HG03565 (cell line): ENCODE measurements at regions not wholly inside any gene's neighbourhood (a gene's known extent, or its start where the extent isn't known, plus 50 kb on each side); places are given as distances from the start of the nearest gene placed in this dataset.

Experiments used
- ATAC-seq: cut with Tn5 transposase; IDR thresholded peaks from one replicate; pipeline ENCODE4 v1.9.1; 2021; ENCODE audit warnings: mild to moderate bottlenecking, moderate library complexity; ENCODE audit not compliant: unreplicated experiment

DNA sequence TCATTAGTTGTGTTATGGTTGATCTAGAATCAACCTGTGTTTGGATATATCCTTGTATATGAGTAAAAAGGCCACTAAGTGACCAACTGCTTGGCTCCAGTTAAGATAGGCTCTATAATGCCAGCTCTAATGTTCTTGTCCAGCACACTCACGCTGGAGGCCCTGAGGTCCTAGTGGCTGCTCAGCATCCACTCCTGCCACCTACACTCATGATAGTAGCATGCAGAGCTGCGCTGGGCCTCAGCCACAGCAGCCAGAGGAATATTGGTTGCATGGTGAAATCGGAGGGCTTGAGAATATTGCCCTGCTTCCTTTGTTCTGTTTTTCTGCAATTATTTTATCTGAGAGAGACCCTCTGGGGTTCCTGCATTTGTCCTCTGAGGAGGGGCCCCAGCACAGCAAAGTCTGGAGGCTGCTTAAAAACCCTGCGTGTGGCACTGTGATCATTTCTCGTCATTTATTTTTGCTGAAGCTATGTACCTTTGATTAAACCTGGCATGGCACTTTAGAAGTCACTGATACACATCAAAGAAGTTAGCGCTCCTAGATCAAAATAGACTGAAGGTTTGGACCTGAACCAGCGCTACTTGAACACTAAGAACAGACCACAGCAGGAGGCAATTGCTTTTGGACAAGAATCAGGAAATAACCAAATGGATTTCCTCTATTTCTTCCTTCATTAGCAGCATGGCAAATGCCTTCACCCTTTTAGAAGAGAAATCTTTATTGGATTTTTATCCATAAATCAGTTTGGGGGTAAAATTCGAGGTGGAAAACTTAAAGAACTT lies 398.4 kb upstream of the ID4 start:
- no peak for ATAC-seq

DNA sequence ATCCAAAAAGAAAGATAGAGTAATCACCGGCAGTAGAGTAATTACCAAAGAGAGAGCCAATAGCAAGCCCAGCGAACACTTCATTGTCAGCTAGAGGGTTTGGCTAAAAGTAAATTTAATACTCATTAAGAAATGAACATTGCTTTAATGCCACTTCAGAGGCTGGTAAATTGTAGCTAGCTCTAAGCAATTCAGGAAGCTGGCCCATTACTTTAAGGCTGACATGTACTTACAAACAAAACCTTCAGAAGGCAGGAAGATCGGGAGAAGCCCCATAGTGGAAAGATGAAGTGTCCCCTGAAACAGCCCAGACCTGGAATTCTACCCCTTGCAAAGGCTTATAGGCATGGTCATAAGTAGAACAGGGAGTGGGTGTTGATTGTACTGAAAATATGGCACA lies 396.6 kb upstream of the ID4 start:
- no peak for ATAC-seq

DNA sequence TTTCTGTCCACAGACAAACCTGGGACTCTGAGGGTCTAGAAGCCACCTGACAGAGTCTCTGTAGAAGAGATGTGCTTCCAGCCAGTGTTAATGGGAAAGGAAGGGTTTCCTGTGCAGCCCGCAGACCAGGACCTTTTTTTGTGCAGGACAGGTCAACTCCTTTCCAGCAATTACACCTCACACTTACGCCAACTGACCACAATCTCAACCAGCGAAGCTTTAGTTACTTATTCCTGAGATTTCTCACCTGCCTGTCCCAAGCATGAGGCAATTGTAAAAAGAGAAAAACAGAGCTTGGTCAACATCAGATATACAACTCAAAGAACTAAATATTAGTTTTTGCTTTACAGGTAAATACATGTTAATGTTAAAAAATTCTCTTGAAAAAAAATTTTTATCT lies 393.8 kb upstream of the ID4 start:
- no peak for ATAC-seq

DNA sequence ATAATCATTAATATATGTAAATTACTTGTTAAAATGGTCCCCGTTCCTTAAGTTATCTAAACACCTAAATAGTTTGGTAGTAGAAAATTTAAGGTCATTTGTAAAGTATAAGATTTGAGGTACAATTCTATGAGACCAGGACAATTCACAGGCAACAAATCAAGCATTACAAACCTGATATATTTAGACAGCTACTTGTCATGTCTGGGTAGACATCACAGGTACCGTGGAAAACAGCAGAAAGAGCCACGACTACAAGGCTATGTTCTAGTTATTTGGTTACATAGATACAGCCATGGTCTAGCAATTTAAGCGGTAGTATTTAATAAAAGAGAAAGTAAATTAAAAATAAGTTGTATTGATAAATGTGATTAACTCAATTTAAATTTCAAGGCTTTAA lies 393.1 kb upstream of the ID4 start:
- no peak for ATAC-seq

DNA sequence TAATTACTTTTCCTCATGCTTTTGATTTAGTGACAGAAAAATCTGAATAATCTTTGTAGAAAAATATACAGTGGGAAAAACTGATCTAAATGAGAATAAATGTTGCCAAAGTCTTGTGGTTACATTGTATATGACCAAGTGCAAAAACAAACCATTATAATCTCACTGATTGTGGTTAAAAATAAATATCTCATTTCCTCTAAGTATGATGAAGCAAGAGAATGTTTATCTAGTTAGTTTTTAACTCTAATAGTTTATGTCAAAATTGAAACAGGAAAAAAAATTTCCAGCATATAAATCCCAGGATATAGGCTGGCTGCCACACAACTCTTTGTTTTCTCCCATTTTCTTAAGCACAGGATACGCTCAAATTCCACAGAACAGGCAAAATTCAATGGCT lies 392.7 kb upstream of the ID4 start:
- ATAC-seq = no peak

DNA sequence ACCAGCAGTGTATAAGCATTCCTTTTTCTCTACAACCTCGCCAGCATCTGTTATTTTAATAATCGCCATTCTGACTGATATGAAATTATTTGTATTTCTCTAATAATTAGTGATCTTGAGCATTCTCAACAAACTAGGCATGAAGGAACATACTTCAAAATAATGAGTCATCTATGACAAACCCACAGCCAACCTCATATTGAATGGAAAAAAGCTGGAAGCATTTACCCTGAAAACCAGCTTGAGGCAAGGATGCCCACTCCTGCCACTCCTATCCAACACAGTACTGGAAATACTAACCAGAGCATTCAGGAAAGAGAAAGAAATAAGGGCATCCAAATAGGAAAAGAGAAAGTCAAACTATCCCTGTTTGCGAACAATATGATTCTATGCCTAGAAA lies 390.6 kb upstream of the ID4 start:
- ATAC-seq = no peak

DNA sequence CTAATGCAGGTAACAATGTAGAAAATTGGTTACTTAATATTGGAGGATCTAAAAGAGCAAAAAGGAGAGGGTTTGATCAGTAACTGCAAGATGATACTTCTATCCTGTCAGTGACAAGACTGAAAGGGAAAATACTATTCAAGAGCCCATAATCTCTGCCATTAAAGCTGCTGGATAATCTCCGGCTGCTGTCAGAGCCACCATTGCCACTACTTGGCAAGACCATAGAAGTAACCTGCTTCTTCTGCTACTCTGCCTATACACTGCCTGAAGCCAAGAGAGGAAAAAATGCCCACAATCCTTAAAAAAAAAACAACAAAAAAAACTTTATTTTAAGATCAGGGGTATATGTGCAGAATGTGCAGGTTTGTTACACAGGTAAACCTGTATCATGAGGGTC lies 386.5 kb upstream of the ID4 start:
- ATAC-seq = no peak

DNA sequence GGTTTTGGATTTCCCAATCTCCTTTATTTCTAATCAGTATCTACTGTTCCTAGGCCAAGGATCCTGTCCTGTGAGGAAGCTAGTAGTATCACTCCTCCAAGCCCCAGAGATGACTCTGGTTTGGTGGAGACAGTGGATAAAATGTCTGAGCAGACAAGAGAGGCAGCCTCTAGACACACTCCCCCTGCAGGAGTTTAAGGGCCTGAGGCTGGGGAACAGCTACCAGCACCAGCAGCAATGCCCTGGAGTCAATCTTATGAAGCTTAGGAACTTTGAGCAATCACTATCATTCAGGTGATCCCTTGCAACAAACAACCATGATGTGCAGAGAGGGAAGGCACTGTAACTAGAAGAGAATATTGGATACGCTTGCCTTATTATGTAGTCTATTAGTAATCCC lies 384.7 kb upstream of the ID4 start:
- no peak for ATAC-seq

DNA sequence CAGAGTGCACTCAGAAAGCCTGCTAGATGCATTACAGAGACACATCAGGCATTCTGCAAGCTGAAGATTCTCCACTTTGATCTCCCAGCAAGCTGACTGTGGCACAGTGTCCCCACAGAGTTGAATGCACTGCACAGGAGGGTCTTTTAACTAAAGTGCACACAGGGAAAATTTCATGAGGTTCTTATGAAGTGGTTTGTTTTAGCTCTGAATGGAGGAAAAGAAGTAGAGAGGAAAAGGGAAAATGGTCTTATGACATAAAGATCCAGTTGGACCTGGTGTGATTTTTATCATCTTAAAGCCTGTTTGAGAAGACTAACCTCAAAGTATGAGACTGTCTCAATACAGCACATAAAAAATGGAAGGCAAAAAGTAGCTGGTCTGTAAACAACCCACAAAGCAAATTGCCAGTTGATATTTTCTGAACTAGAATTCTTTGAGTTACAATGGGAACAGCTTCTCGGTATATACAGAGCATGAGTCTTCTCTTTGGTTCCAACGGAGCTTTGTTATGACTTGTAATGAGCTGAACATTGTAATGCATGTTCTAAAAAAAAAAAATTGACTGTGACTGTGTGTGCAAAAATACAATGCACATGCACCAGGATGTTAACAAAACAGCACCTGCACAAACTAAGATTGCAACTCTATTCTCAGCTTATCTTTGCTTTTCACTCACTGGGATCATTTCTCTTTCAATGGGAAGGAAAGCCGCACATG lies 383.0 kb upstream of the ID4 start:
- ATAC-seq = no peak

DNA sequence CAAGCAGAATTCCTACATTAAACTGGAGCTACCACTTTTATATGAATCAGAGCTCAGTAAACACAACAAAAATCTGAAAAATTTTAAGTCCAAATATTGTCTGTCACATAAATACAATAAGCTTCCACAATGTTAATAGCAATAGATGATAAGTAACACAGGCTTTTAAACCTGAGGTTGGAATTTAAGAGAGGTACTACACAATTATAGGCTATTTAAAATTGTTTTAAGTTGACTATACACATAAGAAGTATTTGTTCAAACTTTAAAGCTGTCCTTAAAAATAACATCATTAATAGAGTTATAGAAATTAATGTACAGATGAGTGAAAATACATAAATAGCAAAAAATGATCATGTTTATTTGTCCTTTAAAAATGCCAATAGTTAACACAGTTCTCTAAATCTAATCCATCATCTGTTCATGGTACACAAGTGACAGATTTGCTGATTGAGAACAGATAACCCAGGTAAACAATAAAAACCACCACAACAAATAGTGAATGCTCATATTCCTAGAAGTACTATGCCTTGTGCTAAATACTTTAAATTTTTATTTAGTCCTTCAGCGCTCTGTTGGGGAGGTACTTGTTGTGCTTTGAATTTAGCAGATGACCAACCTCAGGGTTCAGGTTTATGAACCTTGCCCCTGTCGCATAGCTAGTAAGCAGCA lies 382.3 kb upstream of the ID4 start:
- no peak for ATAC-seq

DNA sequence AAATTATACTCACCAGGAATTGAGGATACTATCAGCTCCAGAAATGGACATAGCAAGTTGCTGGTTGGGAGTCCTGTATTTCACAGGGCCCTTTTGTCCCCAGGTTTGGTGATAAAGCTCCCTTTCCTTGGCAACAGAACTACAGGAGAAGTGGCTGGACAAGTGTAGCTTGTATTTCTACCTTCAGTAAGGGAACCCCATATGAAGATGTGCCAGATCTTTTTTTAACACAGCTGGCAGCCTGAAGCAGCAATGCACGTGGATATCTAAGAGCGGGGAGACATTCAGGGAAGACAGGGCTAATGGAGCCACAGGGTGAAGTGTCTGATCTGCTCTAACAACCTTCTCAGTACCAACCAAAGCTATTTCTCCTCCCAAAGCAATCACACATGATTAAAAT lies 373.9 kb upstream of the ID4 start:
- ATAC-seq = no peak

DNA sequence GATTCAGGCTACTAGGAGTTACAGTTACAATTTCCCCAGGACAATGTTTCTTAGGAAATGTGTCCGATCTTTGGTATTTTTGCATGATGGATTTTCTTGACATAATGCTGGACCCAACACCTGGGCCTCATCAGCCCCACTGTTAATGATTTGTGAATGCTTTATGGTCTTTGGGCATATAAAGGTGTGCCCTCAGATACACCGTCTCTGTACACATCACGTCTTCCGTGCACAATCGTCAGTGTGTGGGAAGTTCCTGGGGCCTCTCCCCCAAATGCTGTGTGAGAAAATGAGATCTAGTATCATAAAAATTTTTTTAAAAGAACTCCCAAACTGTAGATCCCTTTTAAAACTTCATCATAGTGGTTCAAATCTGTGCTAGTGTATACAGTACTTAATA lies 373.2 kb upstream of the ID4 start:
- no peak for ATAC-seq

DNA sequence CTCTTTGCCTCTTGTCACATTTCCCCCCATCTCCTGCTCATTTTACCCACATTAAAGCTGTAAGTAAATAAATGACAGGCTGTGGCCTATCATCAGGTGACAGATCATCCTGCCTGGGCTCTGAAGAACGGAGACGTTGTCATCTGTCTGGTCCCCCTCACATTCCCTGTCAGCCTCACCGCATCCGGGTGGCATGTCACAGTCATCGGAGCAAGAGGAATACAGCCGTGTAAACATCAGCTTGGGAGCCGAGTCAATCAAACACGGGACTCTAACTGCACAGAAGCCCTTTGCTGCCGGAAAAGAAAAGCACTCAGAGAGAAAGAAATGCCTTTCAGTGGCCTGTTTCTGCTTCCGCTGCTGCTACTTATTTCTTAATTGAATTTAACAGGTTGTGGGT lies 371.9 kb upstream of the ID4 start:
- no peak for ATAC-seq

DNA sequence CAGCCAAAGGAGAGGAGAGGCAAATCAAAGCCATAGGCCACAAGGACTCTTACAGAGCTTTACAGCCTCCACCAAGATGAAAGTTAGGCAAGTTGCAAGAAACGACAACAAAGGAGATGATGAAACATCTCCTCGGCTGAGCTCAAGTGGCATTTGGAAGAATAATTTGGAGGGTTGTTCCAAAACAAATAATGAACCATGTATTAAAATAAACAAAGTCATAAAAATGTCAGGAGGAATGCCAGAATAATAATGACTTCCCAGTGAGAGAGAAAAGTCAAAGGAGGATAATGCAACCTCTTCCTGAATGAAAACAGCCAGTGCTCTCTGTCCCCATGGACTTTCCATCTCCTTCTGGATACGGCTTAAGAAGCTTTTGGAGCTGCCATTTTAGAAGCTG lies 371.4 kb upstream of the ID4 start:
- no peak for ATAC-seq

DNA sequence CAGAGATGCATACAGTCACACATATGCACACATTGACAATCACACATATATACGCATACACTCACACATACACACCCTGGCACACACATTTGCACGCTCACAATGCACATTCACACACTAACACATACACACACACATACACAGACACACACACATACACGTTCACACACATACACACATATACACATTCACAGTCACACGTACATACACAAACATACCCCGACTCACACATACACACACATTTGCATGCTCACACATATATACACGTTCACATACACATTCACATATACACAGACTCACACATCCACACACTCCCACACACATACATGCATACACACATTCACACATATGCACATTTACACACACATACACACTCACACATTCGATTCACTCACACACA lies 366.8 kb upstream of the ID4 start:
- ATAC-seq = no peak

DNA sequence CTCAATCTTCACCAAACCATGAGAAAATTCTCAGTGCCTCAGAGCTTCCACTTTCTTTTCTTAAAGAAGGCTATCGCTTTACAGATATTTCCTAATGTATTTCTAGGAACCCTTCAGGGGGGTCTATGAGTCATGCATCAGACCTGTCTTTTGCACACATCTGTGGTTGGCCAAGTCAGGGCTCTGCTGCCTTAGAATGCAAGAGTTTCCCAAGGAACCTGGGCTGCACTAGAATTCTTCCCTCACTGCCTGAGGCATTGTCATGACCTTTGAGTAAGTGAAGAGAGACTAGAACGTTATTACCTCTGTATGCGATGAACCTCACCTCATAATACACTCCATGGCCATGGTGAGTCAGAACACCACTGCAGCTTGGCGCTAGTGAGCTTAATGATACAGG lies 365.0 kb upstream of the ID4 start:
- ATAC-seq = no peak

DNA sequence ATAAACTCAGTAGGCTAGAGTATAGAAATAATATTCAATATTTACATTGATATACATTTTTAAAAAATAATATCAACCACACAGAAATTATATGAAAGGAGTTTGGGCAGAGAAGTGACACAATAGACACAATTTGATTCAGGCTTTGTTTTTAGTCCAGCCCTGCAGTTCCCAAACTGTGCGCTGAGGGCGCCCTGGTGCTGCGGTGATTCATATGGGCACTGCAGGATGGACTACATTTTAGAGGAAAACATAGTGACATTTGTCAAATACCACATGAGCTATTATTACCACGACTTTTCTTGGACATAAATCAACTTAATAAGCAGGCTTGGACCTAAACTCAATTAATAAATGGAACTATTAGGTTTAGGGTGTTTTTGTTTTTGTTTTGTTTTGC lies 364.3 kb upstream of the ID4 start:
- no peak for ATAC-seq

DNA sequence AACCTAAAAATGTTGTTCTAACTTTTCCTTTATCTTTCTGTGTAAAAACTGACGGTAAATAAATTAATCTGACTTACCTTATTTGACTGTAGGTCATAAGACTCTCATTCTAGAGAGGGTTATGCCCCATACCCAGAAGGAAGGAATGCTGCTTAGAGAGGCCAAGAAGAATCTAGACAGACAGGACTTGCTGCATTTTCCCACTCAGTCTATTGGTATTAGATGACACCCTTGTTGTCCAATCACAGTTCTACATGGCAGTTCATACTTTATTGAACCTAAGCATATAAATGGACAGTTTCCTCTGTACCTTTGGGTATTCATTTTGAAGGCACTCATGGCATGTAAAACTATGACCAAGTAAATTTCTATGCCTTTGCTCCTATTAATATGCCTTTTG lies 359.6 kb upstream of the ID4 start:
- no peak for ATAC-seq

DNA sequence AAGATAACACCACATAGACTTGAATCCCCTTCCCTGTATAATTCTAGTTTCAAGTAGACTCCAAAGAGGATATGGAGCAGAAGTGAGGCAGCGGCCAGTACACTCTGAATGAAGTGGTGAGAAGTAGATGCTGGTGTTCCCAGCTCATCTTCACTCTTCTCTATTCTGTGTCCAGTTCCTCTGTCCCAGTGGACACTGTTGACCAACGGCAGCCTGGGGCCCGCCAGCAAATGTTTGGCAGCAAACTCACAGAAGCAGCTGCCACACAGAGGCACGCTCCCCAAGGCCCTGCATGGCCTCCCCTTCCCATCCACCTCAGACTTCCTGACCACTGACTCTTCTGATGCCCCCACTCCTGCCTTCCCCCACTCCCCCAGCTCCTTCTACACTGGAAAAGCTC lies 358.9 kb upstream of the ID4 start:
- ATAC-seq = no peak

DNA sequence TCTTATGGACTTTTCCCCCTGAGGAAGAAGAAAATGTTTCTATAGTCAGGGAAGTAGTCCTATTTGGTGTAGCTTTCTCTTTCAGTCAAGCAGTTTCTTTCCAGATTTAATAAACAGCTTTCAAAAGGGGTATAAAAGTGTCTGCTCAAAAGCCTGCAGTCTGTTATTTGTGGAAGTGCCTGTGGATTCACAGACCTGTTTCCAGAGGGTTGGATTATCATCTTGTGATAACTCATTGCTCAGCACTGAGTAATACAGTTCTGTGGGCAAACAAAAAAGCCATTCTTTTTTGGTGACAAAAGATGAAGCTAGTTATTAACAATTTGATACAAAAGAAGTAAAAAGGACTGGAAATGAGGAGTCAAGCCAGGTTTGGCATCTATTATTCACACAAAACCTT lies 358.2 kb upstream of the ID4 start:
- no peak for ATAC-seq

DNA sequence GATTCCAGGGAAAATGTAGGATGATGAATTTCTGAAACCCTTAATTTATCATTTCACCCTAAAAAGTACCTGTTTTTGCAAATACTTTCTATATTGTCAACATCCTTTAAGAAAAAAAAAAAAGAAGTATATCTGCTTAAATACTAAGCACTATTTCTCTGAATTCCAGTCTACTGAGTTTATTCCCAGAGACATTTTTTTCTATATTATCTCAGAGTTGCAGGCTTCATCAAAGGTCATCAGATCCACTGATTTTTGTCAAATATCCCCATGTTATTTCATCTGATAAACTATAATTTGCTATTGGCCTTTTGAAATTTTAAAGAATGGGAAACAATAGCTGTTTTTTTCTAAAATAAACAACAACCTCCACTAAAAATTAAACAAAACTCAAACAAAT lies 357.6 kb upstream of the ID4 start:
- no peak for ATAC-seq
